Glutamatergic neuron (in vitro differentiated cells): ENCODE measurements at regions not wholly inside any gene's neighbourhood (a gene's known extent, or its start where the extent isn't known, plus 50 kb on each side); places are given as distances from the start of the nearest gene placed in this dataset.

Experiments used
- DNase-seq: peaks from one replicate; pipeline ENCODE4 v3.0.0; 2022
- H3K27ac Mint-ChIP-seq: one replicate; pipeline ENCODE4 v1.8.0; 2020; ENCODE audit warnings: mild to moderate bottlenecking, mixed read lengths, inconsistent platforms; ENCODE audit not compliant: unreplicated experiment
- H3K27me3 Mint-ChIP-seq: one replicate; pipeline ENCODE4 v1.8.0; 2020; ENCODE audit warnings: mild to moderate bottlenecking, moderate library complexity, mixed read lengths, inconsistent platforms; ENCODE audit not compliant: unreplicated experiment
- H3K36me3 Mint-ChIP-seq: one replicate; pipeline ENCODE4 v1.8.0; 2020; ENCODE audit warnings: mild to moderate bottlenecking, mixed read lengths, inconsistent platforms; ENCODE audit not compliant: unreplicated experiment
- H3K4me1 Mint-ChIP-seq: one replicate; pipeline ENCODE4 v1.8.0; 2020; ENCODE audit warnings: mild to moderate bottlenecking, low read depth, mixed read lengths, inconsistent platforms; ENCODE audit not compliant: unreplicated experiment
- H3K4me3 Mint-ChIP-seq: one replicate; pipeline ENCODE4 v1.8.0; 2020; ENCODE audit warnings: mild to moderate bottlenecking, mixed read lengths, inconsistent platforms; ENCODE audit not compliant: unreplicated experiment
- H3K9me3 Mint-ChIP-seq: one replicate; pipeline ENCODE4 v1.8.0; 2020; ENCODE audit warnings: mild to moderate bottlenecking, moderate library complexity, mixed read lengths, inconsistent platforms; ENCODE audit not compliant: unreplicated experiment
- TF ChIP-seq, protein P1 (sequence below): fragments of 200-600 bp; sonication (generic); IDR thresholded peaks from one replicate; pipeline ENCODE4 v1.5.0; 2021; ENCODE audit not compliant: partially characterized antibody, unreplicated experiment

DNA sequence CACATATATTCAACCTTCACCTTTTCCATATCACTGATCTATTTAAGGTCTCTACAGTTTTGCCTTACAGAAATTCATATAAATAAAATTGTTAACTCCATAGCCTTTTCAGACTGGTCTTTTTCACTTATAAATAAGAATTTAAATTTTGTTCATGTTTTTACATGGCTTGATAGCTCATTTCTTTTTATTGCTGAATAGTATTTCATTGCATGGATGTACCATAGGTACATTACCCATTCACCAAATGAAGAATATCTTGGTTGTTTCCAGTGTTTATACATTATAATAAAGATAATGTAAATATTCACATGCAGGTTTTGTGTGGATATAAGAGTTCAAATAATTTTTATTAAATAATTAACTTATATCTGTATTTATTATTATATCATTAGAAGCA is 1765.0 kb downstream of the OTOL1 start:
- Mint-ChIP-seq H3K4me1 (no peaks in the 10 kb centered on the region), H3K9me3 (no peaks in the 10 kb centered on the region), H3K36me3 (no peaks in the 10 kb centered on the region), H3K4me3 (no peak overlapping the region), H3K27me3 (no peaks in the 10 kb centered on the region), H3K27ac (no peak overlapping the region)
- no peak for DNase-seq
- TF ChIP-seq, protein P1, sequence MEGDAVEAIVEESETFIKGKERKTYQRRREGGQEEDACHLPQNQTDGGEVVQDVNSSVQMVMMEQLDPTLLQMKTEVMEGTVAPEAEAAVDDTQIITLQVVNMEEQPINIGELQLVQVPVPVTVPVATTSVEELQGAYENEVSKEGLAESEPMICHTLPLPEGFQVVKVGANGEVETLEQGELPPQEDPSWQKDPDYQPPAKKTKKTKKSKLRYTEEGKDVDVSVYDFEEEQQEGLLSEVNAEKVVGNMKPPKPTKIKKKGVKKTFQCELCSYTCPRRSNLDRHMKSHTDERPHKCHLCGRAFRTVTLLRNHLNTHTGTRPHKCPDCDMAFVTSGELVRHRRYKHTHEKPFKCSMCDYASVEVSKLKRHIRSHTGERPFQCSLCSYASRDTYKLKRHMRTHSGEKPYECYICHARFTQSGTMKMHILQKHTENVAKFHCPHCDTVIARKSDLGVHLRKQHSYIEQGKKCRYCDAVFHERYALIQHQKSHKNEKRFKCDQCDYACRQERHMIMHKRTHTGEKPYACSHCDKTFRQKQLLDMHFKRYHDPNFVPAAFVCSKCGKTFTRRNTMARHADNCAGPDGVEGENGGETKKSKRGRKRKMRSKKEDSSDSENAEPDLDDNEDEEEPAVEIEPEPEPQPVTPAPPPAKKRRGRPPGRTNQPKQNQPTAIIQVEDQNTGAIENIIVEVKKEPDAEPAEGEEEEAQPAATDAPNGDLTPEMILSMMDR, result no peak

DNA sequence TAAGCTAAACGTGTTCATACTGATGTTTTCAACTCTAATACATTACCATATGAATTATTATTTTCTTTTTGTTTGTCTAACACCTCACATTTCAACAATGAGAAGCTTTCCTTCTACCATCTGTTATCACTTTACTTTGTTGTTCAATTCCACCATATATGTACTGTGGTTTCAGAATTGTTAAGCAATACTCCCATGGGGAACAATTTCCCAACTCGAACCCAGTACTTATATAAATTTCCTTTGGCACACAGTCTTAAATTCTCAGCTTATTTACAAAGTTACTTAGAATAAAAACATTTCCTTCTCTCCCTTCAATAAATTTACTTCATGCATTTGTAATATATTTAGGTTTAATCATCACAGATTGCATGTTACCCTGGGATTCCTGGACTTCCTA is 1764.4 kb downstream of the OTOL1 start:
- Mint-ChIP-seq H3K27me3 (no peaks in the 10 kb centered on the region), H3K4me1 (no peaks in the 10 kb centered on the region), H3K27ac (no peak overlapping the region), H3K9me3 (no peaks in the 10 kb centered on the region), H3K36me3 (no peaks in the 10 kb centered on the region), H3K4me3 (no peak overlapping the region)
- TF ChIP-seq, protein P1, result no peak
- no peak for DNase-seq

GRCh38 chr3:163218336-163218735 is 1721.7 kb downstream of the OTOL1 start:
- no peaks in the 10 kb centered on the region for H3K36me3 Mint-ChIP-seq
- H3K4me1 Mint-ChIP-seq, result no peaks in the 10 kb centered on the region
- H3K27me3 Mint-ChIP-seq, result peaks cover 2% of the 10 kb centered on the region
- no peak overlapping the region for H3K27ac Mint-ChIP-seq
- H3K4me3 Mint-ChIP-seq, result no peak overlapping the region
- peaks cover 1% of the 10 kb centered on the region for H3K9me3 Mint-ChIP-seq
- TF ChIP-seq, protein P1, result no peak
- no peak for DNase-seq

GRCh38 chr3:163213838-163214237 is 1717.2 kb downstream of the OTOL1 start:
- H3K4me1 Mint-ChIP-seq, result no peaks in the 10 kb centered on the region
- DNase-seq, result no peak
- peaks cover 2% of the 10 kb centered on the region for H3K27me3 Mint-ChIP-seq
- TF ChIP-seq, protein P1, result no peak
- no peak overlapping the region for H3K4me3 Mint-ChIP-seq
- H3K36me3 Mint-ChIP-seq, result no peaks in the 10 kb centered on the region
- H3K9me3 Mint-ChIP-seq, result peaks cover 1% of the 10 kb centered on the region
- H3K27ac Mint-ChIP-seq, result no peak overlapping the region

GRCh38 chr3:163196815-163197374 is 1700.3 kb downstream of the OTOL1 start:
- Mint-ChIP-seq H3K4me1 (no peaks in the 10 kb centered on the region), H3K4me3 (no peak overlapping the region), H3K27me3 (no peaks in the 10 kb centered on the region), H3K27ac (no peak overlapping the region), H3K36me3 (no peaks in the 10 kb centered on the region), H3K9me3 (no peaks in the 10 kb centered on the region)
- no peak for DNase-seq
- TF ChIP-seq, protein P1, result no peak
